ENCODE measurements at regions not wholly inside any gene's neighbourhood (a gene's known extent, or its start where the extent isn't known, plus 50 kb on each side); places are given as distances from the start of the nearest gene placed in this dataset.

- DNase-seq: no peak
- H3K27me3 ChIP-seq: no peaks in the 10 kb centered on the region
- H3K9me3 ChIP-seq (replicated peaks in 1 of 3): no peaks in the 10 kb centered on the region
- H3K4me3 ChIP-seq: no peak overlapping the region
- no peaks in the 10 kb centered on the region for H3K36me3 ChIP-seq (replicated peaks in 1 of 2)
- TF ChIP-seq POLR2A (IDR thresholded peaks at IDR 0.05): no peak
- no peak for TF ChIP-seq CTCF (IDR thresholded peaks at IDR 0.05)
- intact Hi-C loops (cut with DNase I): no loop called here
- 46 to 77% (median 72%) methylated on average over 4 of the region's 4 CpGs for WGBS, 4 donors
- H3K4me1 ChIP-seq (replicated peaks in 1 of 2): no peaks in the 10 kb centered on the region
- H3K27ac ChIP-seq: no peak overlapping the region
These were observed 409.6 kb upstream of the MAF start for GRCh38 chr16:80009971-80010659.

- TF ChIP-seq CTCF (IDR thresholded peaks at IDR 0.05): no peak
- TF ChIP-seq POLR2A (IDR thresholded peaks at IDR 0.05): no peak
- DNase-seq: no peak
These were observed 408.3 kb upstream of the MAF start for GRCh38 chr16:80008857-80009256.

GRCh38 chr16:80007231-80007630 lies 406.7 kb upstream of the MAF start:
- Histone ChIP-seq H3K9me3 (replicated peaks in 1 of 3) (no peaks in the 10 kb centered on the region), H3K4me3 (no peak overlapping the region), H3K36me3 (replicated peaks in 1 of 2) (no peaks in the 10 kb centered on the region), H3K27me3 (no peaks in the 10 kb centered on the region), H3K4me1 (replicated peaks in 1 of 2) (no peaks in the 10 kb centered on the region), H3K27ac (no peak overlapping the region)
- WGBS, 4 donors: 65 to 91% (median 84%) methylated on average over 4 of the region's 4 CpGs
- DNase-seq: no peak
- intact Hi-C loops (cut with DNase I): no loop called here
- TF ChIP-seq POLR2A (IDR thresholded peaks at IDR 0.05) (no peak), CTCF (IDR thresholded peaks at IDR 0.05) (no peak)

More at GRCh38 chr16:80008857-80009256, 408.3 kb upstream of the MAF start:
- no peak overlapping the region for H3K4me3 ChIP-seq
- no peaks in the 10 kb centered on the region for H3K9me3 ChIP-seq (replicated peaks in 1 of 3)
- H3K36me3 ChIP-seq (replicated peaks in 1 of 2): no peaks in the 10 kb centered on the region
- intact Hi-C loops (cut with DNase I): no loop called here
- H3K4me1 ChIP-seq (replicated peaks in 1 of 2): no peaks in the 10 kb centered on the region
- WGBS, 4 donors: 89 to 98% (median 91%) methylated on average over 2 of the region's 2 CpGs
- H3K27ac ChIP-seq: no peak overlapping the region
- H3K27me3 ChIP-seq: no peaks in the 10 kb centered on the region

GRCh38 chr16:80006241-80007215 lies 406.0 kb upstream of the MAF start:
- no peak for DNase-seq
- H3K9me3 ChIP-seq (replicated peaks in 1 of 3): no peaks in the 10 kb centered on the region
- no peaks in the 10 kb centered on the region for H3K36me3 ChIP-seq (replicated peaks in 1 of 2)
- H3K27me3 ChIP-seq: no peaks in the 10 kb centered on the region
- TF ChIP-seq POLR2A (IDR thresholded peaks at IDR 0.05) (no peak), CTCF (IDR thresholded peaks at IDR 0.05) (no peak)
- WGBS, 4 donors: 71 to 89% (median 85%) methylated on average over 16 to 17 of the region's 17 CpGs
- no peak overlapping the region for H3K4me3 ChIP-seq
- no peaks in the 10 kb centered on the region for H3K4me1 ChIP-seq (replicated peaks in 1 of 2)
- intact Hi-C loops (cut with DNase I): no loop called here
- H3K27ac ChIP-seq: no peak overlapping the region
